Esophagus muscularis mucosa (tissue), 4 donors: ENCODE measurements at regions not wholly inside any gene's neighbourhood (a gene's known extent, or its start where the extent isn't known, plus 50 kb on each side); places are given as distances from the start of the nearest gene placed in this dataset.

Experiments
- CTCF ChIP-seq, 3 experiments: fragments of 200-600 bp in 2 of 3; fragments of 450-650 bp in 1 of 3; sonication (generic) in 2 of 3; IDR thresholded peaks; one replicate each; pipeline ENCODE4 v1.5.1; 2017 to 2019; ENCODE audit warnings: antibody characterized with exemption in 3 of 3, mild to moderate bottlenecking in 2 of 3, moderate library complexity in 1 of 3
- EP300 ChIP-seq: sonication (generic); formaldehyde crosslinking; IDR thresholded peaks from one replicate; pipeline ENCODE4 v1.6.1; 2017; ENCODE audit warnings: antibody characterized with exemption
- POLR2AphosphoS5 ChIP-seq, 2 donors: sonication (generic); formaldehyde crosslinking; IDR thresholded peaks; one replicate each; pipeline ENCODE4 v1.6.1; 2017; ENCODE audit warnings: antibody characterized with exemption in 2 of 2

- TF ChIP-seq POLR2AphosphoS5 (IDR thresholded peaks at IDR 0.05) (no peak), CTCF (IDR thresholded peaks at IDR 0.05) (no peak), EP300 (no peak)
Measured at GRCh38 chr7:156178857-156179256, 366.6 kb upstream of the SHH start.
